ENCODE measurements at regions not wholly inside any gene's neighbourhood (a gene's known extent, or its start where the extent isn't known, plus 50 kb on each side); places are given as distances from the start of the nearest gene placed in this dataset.

DNA sequence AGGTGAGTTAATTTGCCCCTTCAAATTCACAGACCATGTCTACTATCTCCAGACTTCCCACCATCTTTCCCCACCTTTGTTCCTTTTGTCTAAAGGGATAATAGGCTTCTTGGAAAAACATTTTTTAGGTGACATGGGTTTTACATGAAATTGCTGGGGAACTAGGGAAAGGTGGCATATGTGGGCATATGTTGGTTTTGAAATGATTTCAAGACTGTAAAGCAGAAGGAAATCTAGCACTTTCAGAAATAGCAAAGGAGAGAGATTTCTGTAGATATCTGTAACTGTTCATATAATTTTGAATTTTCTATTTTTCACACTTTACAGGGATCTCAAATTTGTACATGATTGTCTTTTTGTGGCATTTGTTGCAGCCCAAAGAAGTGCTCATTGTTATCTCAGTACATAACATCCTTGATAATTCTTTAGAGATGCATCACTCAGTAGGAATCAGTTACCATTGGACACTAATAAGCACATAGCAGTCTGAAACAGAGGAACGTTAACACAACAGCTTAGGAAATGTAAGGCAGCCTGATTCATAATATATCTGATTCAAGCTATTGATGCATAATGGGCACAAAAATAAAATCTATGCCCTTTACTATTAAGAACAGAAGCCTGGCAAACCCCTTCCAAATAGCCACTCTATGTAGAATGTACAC is 659.7 kb downstream of the CENPC start:
- Mint-ChIP-seq H3K9me3 (ENCODE audit: unreplicated experiment) (peaks cover 3% of the 10 kb centered on the region), H3K4me1 (ENCODE audit: low read depth, unreplicated experiment) (no peaks in the 10 kb centered on the region), H3K27ac (ENCODE audit: unreplicated experiment) (no peak overlapping the region), H3K27me3 (ENCODE audit: unreplicated experiment) (no peaks in the 10 kb centered on the region), H3K36me3 (ENCODE audit: unreplicated experiment) (peaks cover 14% of the 10 kb centered on the region), H3K4me3 (ENCODE audit: unreplicated experiment) (no peak overlapping the region)
- TF ChIP-seq CTCF (IDR thresholded peaks at IDR 0.05; ENCODE audit: partially characterized antibody, unreplicated experiment) = no peak
- no peak for DNase-seq

DNA sequence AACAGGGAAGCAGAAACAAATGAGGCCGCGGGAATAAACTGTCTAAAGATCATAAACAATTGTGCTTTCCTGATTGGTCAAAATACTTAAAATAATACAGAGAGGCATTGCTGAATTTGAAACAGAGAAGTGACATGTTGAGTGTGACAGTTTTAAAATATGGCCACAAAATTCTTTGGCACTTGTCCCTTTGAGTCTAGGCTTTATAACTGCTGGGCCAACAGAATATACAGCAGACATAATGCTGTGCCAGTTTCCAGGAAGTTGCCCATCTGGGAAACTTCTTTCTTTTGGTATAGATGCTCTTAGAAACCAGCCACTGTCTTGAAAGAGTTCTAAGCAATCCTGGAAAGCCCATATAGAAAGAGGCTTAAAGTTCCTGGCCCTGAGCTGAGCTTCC is 668.4 kb downstream of the CENPC start:
- no peak for DNase-seq

DNA sequence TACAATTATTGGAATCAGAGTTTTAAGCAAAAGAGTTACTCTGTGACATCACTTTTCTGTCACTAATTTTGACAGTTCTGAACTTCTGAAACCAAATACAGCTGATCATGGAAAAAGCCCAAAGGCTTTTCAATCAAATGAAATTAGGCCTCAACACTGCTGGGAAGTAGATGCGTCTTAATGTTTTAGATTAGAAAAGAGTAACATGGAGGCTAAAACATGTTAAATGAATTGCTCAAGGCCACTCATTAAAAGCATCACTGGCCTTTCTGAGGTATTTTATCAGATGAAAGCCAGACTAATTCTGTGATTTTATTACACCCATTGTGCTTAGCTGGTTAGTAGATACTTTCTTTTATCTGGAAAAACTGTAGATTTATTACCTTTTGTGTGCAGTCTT is 672.6 kb downstream of the CENPC start:
- H3K4me3 Mint-ChIP-seq (ENCODE audit: unreplicated experiment) = no peak overlapping the region
- peaks cover 1% of the 10 kb centered on the region for H3K27me3 Mint-ChIP-seq (ENCODE audit: unreplicated experiment)
- H3K27ac Mint-ChIP-seq (ENCODE audit: unreplicated experiment) = no peak overlapping the region
- no peak for DNase-seq
- H3K36me3 Mint-ChIP-seq (ENCODE audit: unreplicated experiment) = no peaks in the 10 kb centered on the region
- H3K9me3 Mint-ChIP-seq (ENCODE audit: unreplicated experiment) = peaks cover 1% of the 10 kb centered on the region
- peaks cover 1% of the 10 kb centered on the region for H3K4me1 Mint-ChIP-seq (ENCODE audit: low read depth, unreplicated experiment)
- TF ChIP-seq CTCF (IDR thresholded peaks at IDR 0.05; ENCODE audit: partially characterized antibody, unreplicated experiment) = no peak

More for the DNA sequence above, 668.4 kb downstream of the CENPC start:
- no peaks in the 10 kb centered on the region for H3K9me3 Mint-ChIP-seq (ENCODE audit: unreplicated experiment)
- no peak overlapping the region for H3K4me3 Mint-ChIP-seq (ENCODE audit: unreplicated experiment)
- no peak overlapping the region for H3K27ac Mint-ChIP-seq (ENCODE audit: unreplicated experiment)
- H3K4me1 Mint-ChIP-seq (ENCODE audit: low read depth, unreplicated experiment) = no peaks in the 10 kb centered on the region
- no peaks in the 10 kb centered on the region for H3K27me3 Mint-ChIP-seq (ENCODE audit: unreplicated experiment)
- H3K36me3 Mint-ChIP-seq (ENCODE audit: unreplicated experiment) = peaks cover 6% of the 10 kb centered on the region
- TF ChIP-seq CTCF (IDR thresholded peaks at IDR 0.05; ENCODE audit: partially characterized antibody, unreplicated experiment) = no peak

DNA sequence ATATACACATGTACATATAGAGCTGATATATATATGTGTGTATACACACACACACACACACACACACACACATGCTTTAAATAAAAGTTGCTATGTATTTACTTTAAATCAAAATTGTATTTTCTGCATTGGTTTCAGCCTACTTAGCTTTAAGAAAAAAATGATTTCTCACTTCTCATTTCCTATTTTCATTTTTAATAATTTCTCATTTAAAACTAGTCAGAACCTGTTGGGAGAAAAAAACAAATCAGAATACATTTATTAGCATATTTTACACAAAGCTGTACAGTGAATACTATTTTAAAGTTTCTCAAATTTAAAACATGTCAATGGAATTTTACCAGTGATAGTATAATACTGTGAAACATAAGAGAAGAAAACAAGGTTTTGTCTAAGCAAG is 681.8 kb downstream of the CENPC start:
- no peak for TF ChIP-seq CTCF (IDR thresholded peaks at IDR 0.05; ENCODE audit: partially characterized antibody, unreplicated experiment)
- no peak overlapping the region for H3K27ac Mint-ChIP-seq (ENCODE audit: unreplicated experiment)
- H3K36me3 Mint-ChIP-seq (ENCODE audit: unreplicated experiment) = no peaks in the 10 kb centered on the region
- H3K4me3 Mint-ChIP-seq (ENCODE audit: unreplicated experiment) = no peak overlapping the region
- peaks cover 2% of the 10 kb centered on the region for H3K9me3 Mint-ChIP-seq (ENCODE audit: unreplicated experiment)
- peaks cover 2% of the 10 kb centered on the region for H3K27me3 Mint-ChIP-seq (ENCODE audit: unreplicated experiment)
- no peak for DNase-seq
- H3K4me1 Mint-ChIP-seq (ENCODE audit: low read depth, unreplicated experiment) = no peaks in the 10 kb centered on the region

- H3K27me3 Mint-ChIP-seq (ENCODE audit: unreplicated experiment) = no peaks in the 10 kb centered on the region
- TF ChIP-seq CTCF (IDR thresholded peaks at IDR 0.05; ENCODE audit: partially characterized antibody, unreplicated experiment) = no peak
- H3K4me3 Mint-ChIP-seq (ENCODE audit: unreplicated experiment) = no peak overlapping the region
Observed at GRCh38 chr4:66855956-66856355, 689.3 kb downstream of the CENPC start.

More at GRCh38 chr4:66855956-66856355, 689.3 kb downstream of the CENPC start:
- Mint-ChIP-seq H3K4me1 (ENCODE audit: low read depth, unreplicated experiment) (no peaks in the 10 kb centered on the region), H3K9me3 (ENCODE audit: unreplicated experiment) (peaks cover 1% of the 10 kb centered on the region), H3K27ac (ENCODE audit: unreplicated experiment) (no peak overlapping the region), H3K36me3 (ENCODE audit: unreplicated experiment) (no peaks in the 10 kb centered on the region)
- DNase-seq = no peak
